ENCODE measurements at regions not wholly inside any gene's neighbourhood (a gene's known extent, or its start where the extent isn't known, plus 50 kb on each side); places are given as distances from the start of the nearest gene placed in this dataset.

DNA sequence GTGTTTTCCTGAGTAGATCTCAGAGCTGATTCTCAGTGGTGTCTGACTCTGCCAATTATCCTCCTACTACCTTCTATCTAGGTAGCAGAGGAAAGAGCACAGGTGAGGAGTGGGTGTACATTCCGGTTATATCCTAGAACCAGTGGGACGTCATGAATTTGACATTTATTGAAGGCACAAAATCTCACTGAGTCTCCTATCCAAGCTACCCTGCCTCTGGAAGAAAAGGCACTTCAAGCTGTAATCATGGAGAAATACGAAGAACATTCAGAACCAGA lies 952.2 kb downstream of the TUSC7 start:
- TF ChIP-seq POLR2A (IDR thresholded peaks at IDR 0.05; ENCODE audit: extremely low read depth, insufficient read length) (no peak), MAX (IDR thresholded peaks at IDR 0.05; ENCODE audit: low read depth, low read length) (no peak), MYC (IDR thresholded peaks at IDR 0.05; ENCODE audit: low read depth, low read length) (no peak)
- TF ChIP-seq, protein P1, sequence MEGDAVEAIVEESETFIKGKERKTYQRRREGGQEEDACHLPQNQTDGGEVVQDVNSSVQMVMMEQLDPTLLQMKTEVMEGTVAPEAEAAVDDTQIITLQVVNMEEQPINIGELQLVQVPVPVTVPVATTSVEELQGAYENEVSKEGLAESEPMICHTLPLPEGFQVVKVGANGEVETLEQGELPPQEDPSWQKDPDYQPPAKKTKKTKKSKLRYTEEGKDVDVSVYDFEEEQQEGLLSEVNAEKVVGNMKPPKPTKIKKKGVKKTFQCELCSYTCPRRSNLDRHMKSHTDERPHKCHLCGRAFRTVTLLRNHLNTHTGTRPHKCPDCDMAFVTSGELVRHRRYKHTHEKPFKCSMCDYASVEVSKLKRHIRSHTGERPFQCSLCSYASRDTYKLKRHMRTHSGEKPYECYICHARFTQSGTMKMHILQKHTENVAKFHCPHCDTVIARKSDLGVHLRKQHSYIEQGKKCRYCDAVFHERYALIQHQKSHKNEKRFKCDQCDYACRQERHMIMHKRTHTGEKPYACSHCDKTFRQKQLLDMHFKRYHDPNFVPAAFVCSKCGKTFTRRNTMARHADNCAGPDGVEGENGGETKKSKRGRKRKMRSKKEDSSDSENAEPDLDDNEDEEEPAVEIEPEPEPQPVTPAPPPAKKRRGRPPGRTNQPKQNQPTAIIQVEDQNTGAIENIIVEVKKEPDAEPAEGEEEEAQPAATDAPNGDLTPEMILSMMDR (IDR thresholded peaks at IDR 0.05; ENCODE audit: low read depth, low read length) = no peak
